ENCODE measurements at regions not wholly inside any gene's neighbourhood (a gene's known extent, or its start where the extent isn't known, plus 50 kb on each side); places are given as distances from the start of the nearest gene placed in this dataset.
"Not testable (repeated sequence)": the region's sequence is repeated elsewhere in the genome, so short reads cannot be mapped to it uniquely, and the experiment has no call there.

GRCh38 chr6:167405778-167406532 lies 81.1 kb downstream of the TTLL2 start:
- no peak overlapping the region for H3K27ac Mint-ChIP-seq
- peaks cover 12% of the 10 kb centered on the region for H3K27me3 Mint-ChIP-seq
- intact Hi-C loops (cut with micrococcal nuclease): no loop called here
- ChIA-PET POLR2A (no interaction called here), CTCF (no interaction called here)
- no peak for DNase-seq
- no peak overlapping the region for H3K4me3 Mint-ChIP-seq
- ATAC-seq (ENCODE audit: low read depth): no peak
- no peaks in the 10 kb centered on the region for H3K4me1 Mint-ChIP-seq
- no peaks in the 10 kb centered on the region for H3K9me3 Mint-ChIP-seq
- TF ChIP-seq, protein P1, sequence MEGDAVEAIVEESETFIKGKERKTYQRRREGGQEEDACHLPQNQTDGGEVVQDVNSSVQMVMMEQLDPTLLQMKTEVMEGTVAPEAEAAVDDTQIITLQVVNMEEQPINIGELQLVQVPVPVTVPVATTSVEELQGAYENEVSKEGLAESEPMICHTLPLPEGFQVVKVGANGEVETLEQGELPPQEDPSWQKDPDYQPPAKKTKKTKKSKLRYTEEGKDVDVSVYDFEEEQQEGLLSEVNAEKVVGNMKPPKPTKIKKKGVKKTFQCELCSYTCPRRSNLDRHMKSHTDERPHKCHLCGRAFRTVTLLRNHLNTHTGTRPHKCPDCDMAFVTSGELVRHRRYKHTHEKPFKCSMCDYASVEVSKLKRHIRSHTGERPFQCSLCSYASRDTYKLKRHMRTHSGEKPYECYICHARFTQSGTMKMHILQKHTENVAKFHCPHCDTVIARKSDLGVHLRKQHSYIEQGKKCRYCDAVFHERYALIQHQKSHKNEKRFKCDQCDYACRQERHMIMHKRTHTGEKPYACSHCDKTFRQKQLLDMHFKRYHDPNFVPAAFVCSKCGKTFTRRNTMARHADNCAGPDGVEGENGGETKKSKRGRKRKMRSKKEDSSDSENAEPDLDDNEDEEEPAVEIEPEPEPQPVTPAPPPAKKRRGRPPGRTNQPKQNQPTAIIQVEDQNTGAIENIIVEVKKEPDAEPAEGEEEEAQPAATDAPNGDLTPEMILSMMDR (IDR thresholded peaks at IDR 0.05): no peak
- no peaks in the 10 kb centered on the region for H3K36me3 Mint-ChIP-seq (ENCODE audit: low read depth)

GRCh38 chr6:167406533-167407238 lies 81.8 kb downstream of the TTLL2 start:
- H3K4me1 Mint-ChIP-seq; ATAC-seq (ENCODE audit: low read depth); H3K27ac Mint-ChIP-seq; CTCF ChIA-PET; DNase-seq; H3K9me3 Mint-ChIP-seq; H3K4me3 Mint-ChIP-seq; intact Hi-C loops (cut with micrococcal nuclease); POLR2A ChIA-PET; H3K36me3 Mint-ChIP-seq (ENCODE audit: low read depth): not testable (repeated sequence)
- H3K27me3 Mint-ChIP-seq: peaks cover 12% of the 10 kb centered on the region

DNA sequence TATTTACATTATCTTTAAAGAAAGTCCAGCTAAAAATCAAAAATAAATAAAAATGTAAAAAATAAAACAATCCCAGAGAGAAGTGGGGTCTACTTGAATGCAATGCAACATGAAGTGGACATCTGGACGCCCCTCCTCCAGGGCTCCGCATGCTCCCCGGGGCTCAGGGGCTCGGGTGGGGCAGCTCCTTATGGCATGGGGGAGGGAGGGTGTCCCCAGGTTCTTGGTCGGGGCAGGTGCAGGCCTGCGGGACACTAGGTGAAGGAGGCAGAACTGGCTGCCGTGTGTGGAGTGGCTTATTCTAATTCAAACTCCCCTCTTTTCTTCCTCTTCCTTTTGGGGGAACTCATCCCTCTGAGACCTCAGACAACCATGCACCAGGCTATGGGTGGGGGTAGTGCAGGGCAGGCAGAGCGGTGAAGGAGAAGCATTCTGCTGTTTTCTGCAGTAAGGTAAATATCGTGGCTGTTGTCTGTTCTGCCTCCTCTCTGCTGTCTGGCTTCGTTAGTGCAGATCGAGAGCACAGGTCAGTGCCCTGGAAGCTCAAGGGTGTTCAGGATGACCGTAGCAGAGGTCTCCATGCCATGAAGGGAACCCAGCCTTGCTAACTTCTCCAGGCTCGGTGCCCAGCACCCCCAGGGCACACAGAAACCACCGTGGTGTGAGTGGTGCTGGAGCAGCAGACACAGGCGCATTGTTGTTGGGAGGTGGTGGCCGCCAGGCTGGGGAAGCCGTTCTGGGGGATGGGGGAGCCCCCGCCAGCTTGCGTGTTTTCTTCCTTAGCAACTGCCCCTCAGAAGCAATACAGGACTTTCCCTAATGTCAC lies 82.6 kb downstream of the TTLL2 start:
- intact Hi-C loops (cut with micrococcal nuclease): no loop called here
- peaks cover 11% of the 10 kb centered on the region for H3K27me3 Mint-ChIP-seq
- ATAC-seq (ENCODE audit: low read depth) (no peak), DNase-seq (no peak)
- ChIA-PET POLR2A (no interaction called here), CTCF (no interaction called here)
- H3K4me3 Mint-ChIP-seq: no peak overlapping the region
- TF ChIP-seq, protein P1 (IDR thresholded peaks at IDR 0.05): no peak
- no peaks in the 10 kb centered on the region for H3K4me1 Mint-ChIP-seq
- H3K27ac Mint-ChIP-seq: no peak overlapping the region
- H3K36me3 Mint-ChIP-seq (ENCODE audit: low read depth): no peaks in the 10 kb centered on the region
- H3K9me3 Mint-ChIP-seq: no peaks in the 10 kb centered on the region

GRCh38 chr6:167408235-167408869 lies 83.5 kb downstream of the TTLL2 start:
- Mint-ChIP-seq H3K27me3 (peaks cover 11% of the 10 kb centered on the region), H3K9me3 (no peaks in the 10 kb centered on the region), H3K4me1 (no peaks in the 10 kb centered on the region), H3K27ac (no peak overlapping the region), H3K4me3 (no peak overlapping the region), H3K36me3 (ENCODE audit: low read depth) (no peaks in the 10 kb centered on the region)
- CTCF ChIA-PET: no interaction called here
- TF ChIP-seq, protein P1 (IDR thresholded peaks at IDR 0.05): no peak
- no peak for ATAC-seq (ENCODE audit: low read depth)
- DNase-seq: no peak
- intact Hi-C loops (cut with micrococcal nuclease): no loop called here
- POLR2A ChIA-PET: no interaction called here

DNA sequence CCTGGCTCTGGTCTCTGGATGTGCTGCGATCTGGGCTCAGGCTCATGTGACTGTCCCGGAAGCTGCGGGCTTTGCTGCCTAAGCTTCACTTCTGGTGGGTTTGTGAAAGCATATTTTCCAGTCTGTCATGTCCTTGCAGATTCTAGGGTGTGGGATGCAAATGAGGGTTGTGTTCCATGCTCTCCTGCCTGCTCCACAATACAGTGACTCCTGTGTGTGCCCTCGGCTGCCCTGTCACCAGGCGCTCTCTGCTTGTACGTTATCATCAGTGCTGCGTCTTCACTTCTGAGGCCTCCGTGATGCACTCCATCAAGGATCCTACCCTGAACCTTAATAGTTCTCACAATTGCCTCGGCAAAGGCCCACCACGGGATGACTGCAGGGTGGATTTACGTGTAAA lies 84.2 kb downstream of the TTLL2 start:
- H3K27ac Mint-ChIP-seq: no peak overlapping the region

More for the DNA sequence above, 84.2 kb downstream of the TTLL2 start:
- no peak overlapping the region for H3K4me3 Mint-ChIP-seq
- CTCF ChIA-PET: no interaction called here
- no peaks in the 10 kb centered on the region for H3K9me3 Mint-ChIP-seq
- ATAC-seq (ENCODE audit: low read depth) (no peak), DNase-seq (no peak)
- POLR2A ChIA-PET: no interaction called here
- H3K4me1 Mint-ChIP-seq: no peaks in the 10 kb centered on the region
- H3K36me3 Mint-ChIP-seq (ENCODE audit: low read depth): no peaks in the 10 kb centered on the region
- H3K27me3 Mint-ChIP-seq: peaks cover 11% of the 10 kb centered on the region
- TF ChIP-seq, protein P1 (IDR thresholded peaks at IDR 0.05): no peak
- intact Hi-C loops (cut with micrococcal nuclease): no loop called here

All from activated B cell treated with CpG ODN at 0.5 μM for 24 hours (primary cell).